ENCODE measurements at regions not wholly inside any gene's neighbourhood (a gene's known extent, or its start where the extent isn't known, plus 50 kb on each side); places are given as distances from the start of the nearest gene placed in this dataset.

DNA sequence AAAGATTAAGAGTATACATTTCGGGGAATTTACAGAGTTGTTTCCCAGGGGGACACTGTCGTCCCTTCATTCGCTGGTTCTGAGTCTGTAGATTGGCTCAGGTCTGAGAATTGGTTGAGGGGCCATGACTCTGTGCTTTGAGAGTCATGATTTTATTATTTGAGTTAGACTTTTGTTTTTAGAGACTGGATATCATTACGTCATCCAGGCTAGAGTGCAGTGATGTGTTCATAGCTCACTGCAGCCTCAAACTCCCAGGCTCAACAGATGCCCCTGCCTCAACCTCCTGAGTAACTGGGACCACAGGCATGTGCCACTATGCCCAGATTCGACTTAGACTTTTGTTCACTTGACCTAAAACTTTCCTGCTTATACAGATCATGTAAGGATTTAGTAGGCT, 112.3 kb upstream of the C14orf180 start:
- no TSS peak for BruUV-seq (replicated peaks)
- no peaks in the 10 kb centered on the region for H3K36me3 Mint-ChIP-seq (ENCODE audit: insufficient read depth, unreplicated experiment)

DNA sequence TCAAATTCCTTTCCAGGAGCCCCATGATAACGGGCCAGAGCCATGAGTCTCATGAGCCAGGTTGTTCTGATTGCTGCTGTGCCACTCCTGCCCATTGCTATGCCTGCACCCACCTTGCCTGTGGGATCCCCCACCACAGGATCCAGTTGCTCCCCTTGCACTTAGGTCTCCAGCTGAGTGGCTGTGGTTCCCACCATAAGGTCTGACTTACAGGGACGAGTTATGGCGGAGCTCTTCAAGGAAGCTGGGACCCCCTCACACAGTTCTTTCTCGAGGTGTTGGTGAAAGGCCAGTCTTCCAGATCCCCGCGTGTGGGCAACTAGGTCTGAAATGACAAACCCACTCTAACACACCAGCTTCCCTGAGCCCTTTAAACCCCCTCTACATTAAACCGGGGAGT, 111.9 kb upstream of the C14orf180 start:
- peaks cover 28% of the 10 kb centered on the region for H3K27me3 Mint-ChIP-seq (ENCODE audit: insufficient read depth, unreplicated experiment)

More for the DNA sequence above, 112.3 kb upstream of the C14orf180 start:
- DNase-seq, result no peak
- TF ChIP-seq, protein P1, sequence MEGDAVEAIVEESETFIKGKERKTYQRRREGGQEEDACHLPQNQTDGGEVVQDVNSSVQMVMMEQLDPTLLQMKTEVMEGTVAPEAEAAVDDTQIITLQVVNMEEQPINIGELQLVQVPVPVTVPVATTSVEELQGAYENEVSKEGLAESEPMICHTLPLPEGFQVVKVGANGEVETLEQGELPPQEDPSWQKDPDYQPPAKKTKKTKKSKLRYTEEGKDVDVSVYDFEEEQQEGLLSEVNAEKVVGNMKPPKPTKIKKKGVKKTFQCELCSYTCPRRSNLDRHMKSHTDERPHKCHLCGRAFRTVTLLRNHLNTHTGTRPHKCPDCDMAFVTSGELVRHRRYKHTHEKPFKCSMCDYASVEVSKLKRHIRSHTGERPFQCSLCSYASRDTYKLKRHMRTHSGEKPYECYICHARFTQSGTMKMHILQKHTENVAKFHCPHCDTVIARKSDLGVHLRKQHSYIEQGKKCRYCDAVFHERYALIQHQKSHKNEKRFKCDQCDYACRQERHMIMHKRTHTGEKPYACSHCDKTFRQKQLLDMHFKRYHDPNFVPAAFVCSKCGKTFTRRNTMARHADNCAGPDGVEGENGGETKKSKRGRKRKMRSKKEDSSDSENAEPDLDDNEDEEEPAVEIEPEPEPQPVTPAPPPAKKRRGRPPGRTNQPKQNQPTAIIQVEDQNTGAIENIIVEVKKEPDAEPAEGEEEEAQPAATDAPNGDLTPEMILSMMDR (IDR thresholded peaks at IDR 0.05; ENCODE audit: insufficient read depth in 1 of 2, low read depth in 1 of 2, low read length in 1 of 2, severe bottlenecking in 1 of 2, unreplicated experiment in 1 of 2), result no peak
- Mint-ChIP-seq H3K9me3 (ENCODE audit: unreplicated experiment) (peaks cover 7% of the 10 kb centered on the region), H3K27me3 (ENCODE audit: insufficient read depth, unreplicated experiment) (peaks cover 27% of the 10 kb centered on the region), H3K4me3 (ENCODE audit: unreplicated experiment) (no peak overlapping the region), H3K4me1 (ENCODE audit: low read depth, unreplicated experiment) (no peaks in the 10 kb centered on the region), H3K27ac (ENCODE audit: unreplicated experiment) (no peak overlapping the region)
- intact Hi-C loops (cut with micrococcal nuclease; ENCODE audit: unreplicated experiment), result no loop called here
- no peaks in the 10 kb centered on the region for H3K27me3 ChIP-seq (replicated peaks; ENCODE audit: control insufficient read depth, insufficient read depth, low read length)
- POLR2A ChIA-PET, result no interaction called here
- CTCF ChIA-PET, result no interaction called here
- H3K9me3 ChIP-seq, result no peaks in the 10 kb centered on the region
- H3K4me3 ChIP-seq (ENCODE audit: low read depth, low read length), result no peak overlapping the region
- H3K36me3 ChIP-seq (ENCODE audit: control insufficient read depth, insufficient read depth, low read length), result no peaks in the 10 kb centered on the region
- H3K4me1 ChIP-seq, result no peaks in the 10 kb centered on the region

DNA sequence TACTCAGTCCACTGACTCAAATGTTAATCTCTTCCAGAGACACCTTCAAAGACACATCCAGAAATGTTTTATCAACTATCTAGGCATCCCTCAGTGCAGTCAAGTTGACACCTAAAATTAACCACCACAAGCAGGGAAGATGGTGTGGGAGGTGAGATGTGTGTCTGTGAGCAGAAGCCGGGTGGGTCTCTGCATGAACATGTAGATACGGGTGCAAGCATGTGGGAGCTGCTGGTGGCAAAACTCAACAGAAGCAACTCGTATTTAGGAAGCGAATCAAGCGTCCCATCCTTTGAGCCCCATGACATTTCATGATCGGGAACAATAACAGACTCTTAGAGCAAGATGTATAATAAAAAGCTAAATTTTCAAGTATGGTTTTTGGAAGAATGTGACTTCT, 110.0 kb upstream of the C14orf180 start:
- no peaks in the 10 kb centered on the region for H3K4me1 ChIP-seq
- no TSS peak for BruUV-seq (replicated peaks)
- H3K36me3 ChIP-seq (ENCODE audit: control insufficient read depth, insufficient read depth, low read length), result no peaks in the 10 kb centered on the region
- H3K36me3 Mint-ChIP-seq (ENCODE audit: insufficient read depth, unreplicated experiment), result no peaks in the 10 kb centered on the region
- intact Hi-C loops (cut with micrococcal nuclease; ENCODE audit: unreplicated experiment), result no loop called here
- peaks cover 12% of the 10 kb centered on the region for H3K9me3 Mint-ChIP-seq (ENCODE audit: unreplicated experiment)
- TF ChIP-seq, protein P1 (IDR thresholded peaks at IDR 0.05; ENCODE audit: insufficient read depth in 1 of 2, low read depth in 1 of 2, low read length in 1 of 2, severe bottlenecking in 1 of 2, unreplicated experiment in 1 of 2), result no peak
- H3K9me3 ChIP-seq, result no peaks in the 10 kb centered on the region
- no peak overlapping the region for H3K27ac Mint-ChIP-seq (ENCODE audit: unreplicated experiment)
- no peak overlapping the region for H3K4me3 ChIP-seq (ENCODE audit: low read depth, low read length)
- H3K4me1 Mint-ChIP-seq (ENCODE audit: low read depth, unreplicated experiment), result no peaks in the 10 kb centered on the region
- no peaks in the 10 kb centered on the region for H3K27me3 ChIP-seq (replicated peaks; ENCODE audit: control insufficient read depth, insufficient read depth, low read length)
- peaks cover 23% of the 10 kb centered on the region for H3K27me3 Mint-ChIP-seq (ENCODE audit: insufficient read depth, unreplicated experiment)
- DNase-seq, result no peak
- ChIA-PET CTCF (no interaction called here), POLR2A (no interaction called here)
- no peak overlapping the region for H3K4me3 Mint-ChIP-seq (ENCODE audit: unreplicated experiment)

More for the DNA sequence above, 111.9 kb upstream of the C14orf180 start:
- DNase-seq, result no peak
- H3K27ac Mint-ChIP-seq (ENCODE audit: unreplicated experiment), result no peak overlapping the region
- peaks cover 12% of the 10 kb centered on the region for H3K9me3 Mint-ChIP-seq (ENCODE audit: unreplicated experiment)
- ChIA-PET POLR2A (no interaction called here), CTCF (no interaction called here)
- TF ChIP-seq, protein P1 (IDR thresholded peaks at IDR 0.05; ENCODE audit: insufficient read depth in 1 of 2, low read depth in 1 of 2, low read length in 1 of 2, severe bottlenecking in 1 of 2, unreplicated experiment in 1 of 2), result no peak
- Histone ChIP-seq H3K9me3 (no peaks in the 10 kb centered on the region), H3K4me1 (no peaks in the 10 kb centered on the region), H3K27me3 (replicated peaks; ENCODE audit: control insufficient read depth, insufficient read depth, low read length) (no peaks in the 10 kb centered on the region), H3K4me3 (ENCODE audit: low read depth, low read length) (no peak overlapping the region), H3K36me3 (ENCODE audit: control insufficient read depth, insufficient read depth, low read length) (no peaks in the 10 kb centered on the region)
- no peaks in the 10 kb centered on the region for H3K36me3 Mint-ChIP-seq (ENCODE audit: insufficient read depth, unreplicated experiment)
- intact Hi-C loops (cut with micrococcal nuclease; ENCODE audit: unreplicated experiment), result no loop called here
- no peaks in the 10 kb centered on the region for H3K4me1 Mint-ChIP-seq (ENCODE audit: low read depth, unreplicated experiment)
- BruUV-seq (replicated peaks), result no TSS peak
- H3K4me3 Mint-ChIP-seq (ENCODE audit: unreplicated experiment), result no peak overlapping the region
